GM23248 (cell line): ENCODE measurements at regions not wholly inside any gene's neighbourhood (a gene's known extent, or its start where the extent isn't known, plus 50 kb on each side); places are given as distances from the start of the nearest gene placed in this dataset.

ENCODE experiments used
- DNase-seq: peaks from one replicate; pipeline ENCODE4 v3.0.0-alpha.2; 2015
- H2AFZ ChIP-seq: fragments of 200-600 bp; sonication (generic); 2 replicates; pipeline ENCODE4 v1.6.1; 2016; ENCODE audit warnings: antibody characterized with exemption
- H3F3A ChIP-seq: fragments of 200-600 bp; sonication (generic); 2 replicates; pipeline ENCODE4 v1.6.1; 2016; ENCODE audit warnings: mild to moderate bottlenecking, antibody characterized with exemption, mixed run types; ENCODE audit not compliant: insufficient read depth
- H3K27ac ChIP-seq: fragments of 200-600 bp; sonication (generic); 2 replicates; pipeline ENCODE4 v1.5.1; 2016; ENCODE audit warnings: mild to moderate bottlenecking
- H3K27me3 ChIP-seq: fragments of 200-600 bp; sonication (generic); replicated peaks from 2 replicates; pipeline ENCODE4 v1.6.1; 2016; ENCODE audit warnings: mild to moderate bottlenecking; ENCODE audit not compliant: insufficient read depth
- H3K36me3 ChIP-seq: fragments of 200-600 bp; sonication (generic); 2 replicates; pipeline ENCODE4 v1.6.1; 2016; ENCODE audit warnings: low read depth, mild to moderate bottlenecking
- H3K4me1 ChIP-seq: fragments of 200-600 bp; sonication (generic); 2 replicates; pipeline ENCODE4 v1.6.1; 2016; ENCODE audit warnings: mild to moderate bottlenecking; ENCODE audit not compliant: insufficient read depth
- H3K4me2 ChIP-seq: fragments of 200-600 bp; sonication (generic); one replicate; pipeline ENCODE4 v1.6.1; 2016; ENCODE audit warnings: mild to moderate bottlenecking; ENCODE audit not compliant: unreplicated experiment
- H3K4me3 ChIP-seq: fragments of 200-600 bp; sonication (generic); 2 replicates; pipeline ENCODE4 v1.5.1; 2016; ENCODE audit warnings: mild to moderate bottlenecking
- H3K79me2 ChIP-seq: fragments of 200-600 bp; sonication (generic); 2 replicates; pipeline ENCODE4 v1.6.1; 2016; ENCODE audit warnings: mild to moderate bottlenecking; ENCODE audit not compliant: insufficient read depth
- H3K9ac ChIP-seq: fragments of 200-600 bp; sonication (generic); 2 replicates; pipeline ENCODE4 v1.6.1; 2016; ENCODE audit warnings: mild to moderate bottlenecking
- H3K9me2 ChIP-seq: fragments of 200-600 bp; sonication (generic); 2 replicates; pipeline ENCODE4 v1.6.1; 2016; ENCODE audit warnings: mixed run types, mild to moderate bottlenecking, moderate library complexity; ENCODE audit not compliant: insufficient read depth
- H3K9me3 ChIP-seq: fragments of 200-600 bp; sonication (generic); one replicate; pipeline ENCODE4 v1.6.1; 2017; ENCODE audit warnings: low read depth
- H4K20me1 ChIP-seq: fragments of 200-600 bp; sonication (generic); 2 replicates; pipeline ENCODE4 v1.6.0; 2016; ENCODE audit not compliant: insufficient read depth
- EZH2 ChIP-seq: fragments of 200-600 bp; sonication (generic); IDR thresholded peaks from 2 replicates; pipeline ENCODE4 v1.6.1; 2018; ENCODE audit warnings: antibody characterized with exemption, mild to moderate bottlenecking; ENCODE audit not compliant: insufficient read depth, poor library complexity, severe bottlenecking
- EZH2phosphoT487 ChIP-seq: fragments of 200-600 bp; sonication (generic); IDR thresholded peaks from 2 replicates; pipeline ENCODE4 v1.6.1; 2018; ENCODE audit warnings: antibody characterized with exemption, moderate library complexity, mild to moderate bottlenecking, low read depth; ENCODE audit not compliant: insufficient read depth
- WGBS, 2 experiments: methylation state at CpG; one replicate each; pipeline ENCODE4 v1.1.6; 2015 to 2017; ENCODE audit warnings: low lambda C conversion rate in 2 of 2, low coverage in 1 of 2; ENCODE audit errors: missing lambda C conversion rate in 2 of 2; 5-methylcytosine and 5-hydroxymethylcytosine counted together
- in situ Hi-C: fragments of 300-500 bp; cut with MboI; formaldehyde crosslinking; loops from 2 replicates; pipeline ENCODE4 v1.15.0; 2020

DNA sequence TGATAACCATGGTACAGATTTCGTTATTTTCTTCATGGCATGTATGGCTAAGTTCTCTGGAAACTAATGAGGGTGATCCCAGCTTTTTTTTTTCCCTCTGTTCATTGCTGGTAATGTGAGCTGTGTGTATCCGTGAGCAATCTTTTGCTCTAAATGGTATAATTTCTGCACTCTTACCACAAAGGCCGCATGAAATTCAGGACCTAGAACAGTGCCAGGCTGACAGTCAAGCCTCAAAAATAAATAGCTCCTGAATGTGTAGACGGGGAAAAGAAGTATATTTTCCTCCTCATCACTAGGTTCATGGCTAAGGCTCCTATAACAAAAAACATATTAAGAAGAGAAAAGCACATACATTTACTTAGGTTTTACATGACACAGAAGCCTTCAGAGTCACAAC, 140.2 kb upstream of the RMST start:
- Histone ChIP-seq H3K4me3 (no peak overlapping the region), H3F3A (no peaks in the 10 kb centered on the region), H3K9ac (no peak overlapping the region), H3K36me3 (no peaks in the 10 kb centered on the region), H3K27ac (no peak overlapping the region), H3K79me2 (no peaks in the 10 kb centered on the region), H3K9me2 (no peaks in the 10 kb centered on the region), H2AFZ (no peak overlapping the region), H3K4me2 (no peak overlapping the region), H3K4me1 (no peaks in the 10 kb centered on the region), H3K27me3 (no peaks in the 10 kb centered on the region), H4K20me1 (no peaks in the 10 kb centered on the region), H3K9me3 (no peaks in the 10 kb centered on the region)
- in situ Hi-C loops = loop anchor here (25.0 kb wide), 1 partner anchor 735 kb away; no protein-coding TSS in a partner anchor
- TF ChIP-seq EZH2 = no peak
- no peak for TF ChIP-seq EZH2phosphoT487
- 16 to 20% methylated on average over 4 of the region's 4 CpGs for WGBS, 2 experiments
- DNase-seq = no peak

DNA sequence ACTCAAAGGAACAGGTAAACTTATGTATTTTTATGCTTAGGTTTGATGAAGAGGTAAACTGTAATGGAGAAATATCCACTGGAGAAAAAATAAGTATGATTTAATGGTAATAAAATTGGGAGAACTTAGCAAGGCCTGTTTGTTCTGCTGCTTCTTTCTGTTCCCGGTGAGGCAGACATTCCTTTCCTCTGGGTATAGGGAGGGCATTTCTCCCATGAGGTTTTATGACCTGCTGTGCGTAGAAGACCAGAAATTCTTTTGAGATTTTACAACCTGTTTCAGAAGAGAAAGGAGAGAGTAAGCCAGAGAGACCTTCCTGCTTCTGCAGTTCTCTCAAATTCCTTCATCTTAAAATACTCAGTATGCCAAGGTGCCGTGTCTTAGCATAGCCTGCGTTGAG, 139.4 kb upstream of the RMST start:
- Histone ChIP-seq H3F3A (no peaks in the 10 kb centered on the region), H2AFZ (no peak overlapping the region), H3K9ac (no peak overlapping the region), H3K4me1 (no peaks in the 10 kb centered on the region), H3K4me2 (no peak overlapping the region), H3K4me3 (no peak overlapping the region), H4K20me1 (no peaks in the 10 kb centered on the region), H3K9me3 (no peaks in the 10 kb centered on the region), H3K27ac (no peak overlapping the region), H3K27me3 (no peaks in the 10 kb centered on the region), H3K79me2 (no peaks in the 10 kb centered on the region), H3K36me3 (no peaks in the 10 kb centered on the region), H3K9me2 (no peaks in the 10 kb centered on the region)
- in situ Hi-C loops = loop anchor here (25.0 kb wide), 1 partner anchor 736 kb away; no protein-coding TSS in a partner anchor
- 8 to 9% methylated on average over 4 of the region's 4 CpGs for WGBS, 2 experiments
- DNase-seq = no peak
- TF ChIP-seq EZH2phosphoT487 (no peak), EZH2 (no peak)

DNA sequence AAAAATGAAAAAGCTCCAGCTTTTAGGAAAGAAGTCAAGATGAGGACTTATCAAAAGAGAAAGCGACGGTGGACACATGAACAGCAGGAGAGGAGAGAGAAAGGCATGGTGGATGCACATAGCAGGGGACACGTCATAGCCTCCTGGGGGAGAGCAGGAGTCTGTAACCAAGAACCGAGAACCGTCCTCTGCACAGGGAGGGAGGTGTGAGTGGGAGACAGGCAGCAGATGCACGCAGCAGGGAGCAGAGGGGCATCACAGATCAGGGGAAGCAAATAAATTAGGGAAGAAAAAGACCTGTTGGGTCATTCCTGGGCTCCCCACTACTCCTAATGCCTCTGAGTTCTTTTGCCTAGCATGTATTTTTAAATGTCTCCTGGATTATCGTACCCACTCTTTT, 138.1 kb upstream of the RMST start:
- Histone ChIP-seq H3K36me3 (no peaks in the 10 kb centered on the region), H3F3A (no peaks in the 10 kb centered on the region), H3K4me3 (no peak overlapping the region), H3K9me2 (no peaks in the 10 kb centered on the region), H3K4me2 (no peak overlapping the region), H2AFZ (no peak overlapping the region), H3K4me1 (no peaks in the 10 kb centered on the region), H3K79me2 (no peaks in the 10 kb centered on the region), H4K20me1 (no peaks in the 10 kb centered on the region), H3K27me3 (no peaks in the 10 kb centered on the region), H3K9me3 (no peaks in the 10 kb centered on the region), H3K27ac (no peak overlapping the region), H3K9ac (no peak overlapping the region)
- in situ Hi-C loops = loop anchor here (25.0 kb wide), 1 partner anchor 737 kb away; no protein-coding TSS in a partner anchor
- no peak for DNase-seq
- no peak for TF ChIP-seq EZH2
- TF ChIP-seq EZH2phosphoT487 = no peak
- WGBS, 2 experiments = 10 to 13% methylated on average over 7 of the region's 7 CpGs

DNA sequence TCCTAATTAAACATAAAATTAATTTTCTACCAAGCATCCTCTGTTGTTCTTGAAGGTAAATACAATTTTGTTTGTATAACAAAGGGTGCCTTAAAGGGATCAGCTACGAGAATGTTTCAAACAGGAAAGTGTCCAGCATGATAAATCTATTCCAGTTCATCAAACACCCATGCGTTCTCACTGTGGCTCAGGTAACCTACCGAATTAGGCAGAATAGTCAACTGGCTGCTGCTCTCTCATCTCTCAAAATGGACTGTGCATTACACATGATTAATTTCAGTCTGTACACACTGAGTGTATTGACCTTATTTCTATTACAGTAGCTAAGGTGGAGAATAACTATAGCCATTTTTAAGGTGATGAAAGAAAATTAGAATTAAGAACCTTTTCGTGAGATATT, 127.5 kb upstream of the RMST start:
- no peak for DNase-seq
- no peaks in the 10 kb centered on the region for H3K79me2 ChIP-seq
- no peak overlapping the region for H2AFZ ChIP-seq
- H3K4me1 ChIP-seq = no peaks in the 10 kb centered on the region
- no peaks in the 10 kb centered on the region for H3K36me3 ChIP-seq
- H3K4me3 ChIP-seq = no peak overlapping the region
- no peak overlapping the region for H3K4me2 ChIP-seq
- no peak overlapping the region for H3K27ac ChIP-seq
- TF ChIP-seq EZH2 = no peak
- no peak for TF ChIP-seq EZH2phosphoT487
- no peaks in the 10 kb centered on the region for H3K9me2 ChIP-seq
- no peaks in the 10 kb centered on the region for H3K27me3 ChIP-seq
- H3K9me3 ChIP-seq = no peaks in the 10 kb centered on the region
- H3F3A ChIP-seq = no peaks in the 10 kb centered on the region
- in situ Hi-C loops = no loop called here
- H3K9ac ChIP-seq = no peak overlapping the region
- H4K20me1 ChIP-seq = no peaks in the 10 kb centered on the region
- WGBS, 2 experiments = 6 to 7% methylated on average over 4 of the region's 4 CpGs
